ENCODE measurements at regions not wholly inside any gene's neighbourhood (a gene's known extent, or its start where the extent isn't known, plus 50 kb on each side); places are given as distances from the start of the nearest gene placed in this dataset.

DNA sequence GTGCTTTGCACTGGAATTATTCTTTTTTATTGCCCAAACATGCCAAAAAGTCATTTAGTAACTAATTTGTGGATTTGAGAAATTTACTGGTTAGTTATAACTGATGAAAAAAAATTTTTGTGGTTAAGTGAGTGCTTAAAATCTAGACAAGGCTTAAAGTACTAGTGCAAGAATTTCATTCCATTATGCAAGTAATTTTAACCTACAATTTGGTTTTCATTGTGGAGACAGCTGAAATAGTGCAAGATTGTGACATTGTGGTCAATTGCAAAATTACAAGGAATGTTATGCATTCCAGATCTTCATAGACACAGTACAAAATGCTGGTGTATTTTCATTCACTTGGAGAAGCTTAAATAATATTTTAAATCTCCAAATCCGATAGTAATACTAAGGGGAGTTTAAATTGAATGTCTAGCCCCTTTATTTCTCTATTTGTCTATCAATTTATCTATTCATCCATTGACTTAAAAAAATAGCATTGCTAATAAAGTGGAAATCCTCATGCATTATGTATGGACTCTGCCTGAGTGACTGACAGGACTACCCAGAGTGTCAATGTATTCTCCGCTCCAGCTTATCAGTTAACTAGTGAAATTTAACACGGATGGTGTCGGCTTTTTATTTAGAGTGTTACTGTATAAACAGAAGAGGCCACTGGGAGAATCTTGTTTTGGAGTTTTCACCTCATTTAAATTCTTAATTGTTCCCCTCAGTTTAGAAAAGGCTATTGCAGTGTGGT is 125.9 kb downstream of the ALX1 start:
- Mint-ChIP-seq H3K27ac (no peak overlapping the region), H3K4me3 (no peak overlapping the region), H3K4me1 (ENCODE audit: low read depth) (no peaks in the 10 kb centered on the region)

DNA sequence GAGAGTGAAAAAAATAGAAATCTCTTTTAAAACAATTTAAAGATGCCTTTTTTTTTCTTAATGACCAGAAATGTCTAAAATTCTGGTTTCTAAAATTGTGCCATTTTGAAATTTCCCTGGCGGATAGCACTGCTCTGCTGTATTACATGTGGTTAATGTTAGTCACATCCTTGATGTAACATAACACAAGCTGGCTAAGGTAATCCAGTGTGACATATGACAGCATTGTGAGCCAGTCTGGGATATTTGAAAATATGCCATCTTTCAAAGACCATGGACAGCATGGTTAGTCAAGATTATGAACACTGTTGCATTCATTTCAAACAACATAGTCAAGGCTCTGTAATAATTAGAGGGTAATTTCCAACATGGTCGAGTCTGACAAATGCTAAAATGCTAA is 133.2 kb downstream of the ALX1 start:
- H3K27ac Mint-ChIP-seq: no peak overlapping the region
- no peak for DNase-seq
- H3K36me3 Mint-ChIP-seq (ENCODE audit: low read depth): no peaks in the 10 kb centered on the region
- no peaks in the 10 kb centered on the region for H3K27me3 Mint-ChIP-seq (ENCODE audit: insufficient read depth)
- H3K4me1 Mint-ChIP-seq (ENCODE audit: low read depth): no peaks in the 10 kb centered on the region
- H3K9me3 Mint-ChIP-seq: peaks cover 8% of the 10 kb centered on the region; the same call in 1 of the 2 replicates
- no peak for TF ChIP-seq CTCF (IDR thresholded peaks at IDR 0.05)
- no peak overlapping the region for H3K4me3 Mint-ChIP-seq

More for the DNA sequence above, 125.9 kb downstream of the ALX1 start:
- no peaks in the 10 kb centered on the region; the same call in 1 of the 2 replicates for H3K27me3 Mint-ChIP-seq (ENCODE audit: insufficient read depth)
- no peaks in the 10 kb centered on the region for H3K36me3 Mint-ChIP-seq (ENCODE audit: low read depth)
- DNase-seq: peak; percentile 13
- H3K9me3 Mint-ChIP-seq: peaks cover 9% of the 10 kb centered on the region
- TF ChIP-seq CTCF (IDR thresholded peaks at IDR 0.05): no peak

- H3K27ac Mint-ChIP-seq: no peak overlapping the region
- no peak for DNase-seq
- H3K4me3 Mint-ChIP-seq: no peak overlapping the region
- H3K9me3 Mint-ChIP-seq: peaks cover 4% of the 10 kb centered on the region; the same call in 1 of the 2 replicates
- no peaks in the 10 kb centered on the region for H3K36me3 Mint-ChIP-seq (ENCODE audit: low read depth)
- no peak for TF ChIP-seq CTCF (IDR thresholded peaks at IDR 0.05)
- H3K27me3 Mint-ChIP-seq (ENCODE audit: insufficient read depth): peaks cover 2% of the 10 kb centered on the region; the same call in 1 of the 2 replicates
- H3K4me1 Mint-ChIP-seq (ENCODE audit: low read depth): no peaks in the 10 kb centered on the region
Measured at GRCh38 chr12:85422762-85423161, 142.7 kb downstream of the ALX1 start.

DNA sequence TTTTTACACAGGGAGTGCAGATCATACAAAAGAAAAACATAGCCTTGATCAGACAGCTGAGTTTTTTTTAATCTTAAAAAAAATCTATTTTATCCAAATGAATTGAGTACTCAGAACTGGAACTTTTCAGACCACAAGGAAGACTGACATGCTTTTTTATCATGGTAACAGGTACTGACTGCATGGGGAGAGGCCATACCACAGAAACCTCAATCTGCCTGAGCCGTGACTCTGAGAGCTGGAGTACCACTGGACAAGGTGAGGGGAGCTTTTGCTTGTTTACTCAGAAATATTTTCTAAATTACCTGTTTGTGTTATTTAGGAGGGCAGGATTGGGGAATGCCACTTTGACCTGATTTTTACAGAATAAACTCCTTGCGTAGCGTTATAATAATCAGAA is 143.9 kb downstream of the ALX1 start:
- no peaks in the 10 kb centered on the region for H3K36me3 Mint-ChIP-seq (ENCODE audit: low read depth)
- H3K4me3 Mint-ChIP-seq: no peak overlapping the region
- H3K9me3 Mint-ChIP-seq: peaks cover 4% of the 10 kb centered on the region; the same call in 1 of the 2 replicates
- DNase-seq: no peak
- H3K4me1 Mint-ChIP-seq (ENCODE audit: low read depth): no peaks in the 10 kb centered on the region
- no peak overlapping the region for H3K27ac Mint-ChIP-seq
- peaks cover 2% of the 10 kb centered on the region; the same call in 1 of the 2 replicates for H3K27me3 Mint-ChIP-seq (ENCODE audit: insufficient read depth)
- no peak for TF ChIP-seq CTCF (IDR thresholded peaks at IDR 0.05)

DNA sequence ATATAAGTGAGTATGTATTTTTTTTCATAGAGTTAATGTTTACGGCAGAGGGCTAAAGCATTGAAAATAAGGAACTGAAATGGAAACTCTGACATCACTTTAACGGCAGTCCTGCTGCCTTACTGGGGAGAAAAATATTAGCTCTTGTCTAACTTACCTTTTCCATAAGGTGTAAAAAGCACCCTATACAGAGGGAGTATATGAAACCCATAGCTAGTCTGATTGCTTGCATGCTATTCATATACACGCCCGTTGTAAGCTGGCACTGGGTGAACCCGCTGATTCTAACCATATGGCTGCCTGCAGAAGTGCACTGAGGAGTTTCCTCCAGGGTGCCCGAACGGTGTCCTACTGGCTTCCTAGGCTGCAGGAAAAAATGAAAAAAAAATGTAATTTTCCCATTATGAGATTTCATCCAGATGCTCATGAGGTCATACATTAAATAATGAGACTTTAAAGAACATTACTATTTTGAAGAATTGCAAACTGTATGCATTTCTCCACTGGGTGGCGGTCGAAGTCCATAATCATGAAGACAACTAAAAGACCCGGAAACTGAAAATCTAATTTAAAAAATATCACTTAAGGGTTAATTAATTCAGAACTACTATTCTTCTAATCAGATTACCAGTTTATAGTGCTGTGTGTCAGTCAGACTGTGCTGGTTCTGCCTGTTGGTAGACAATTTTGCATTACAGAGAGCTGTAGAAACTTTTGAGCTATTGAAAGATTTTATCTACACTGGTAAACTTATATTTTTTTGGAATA is 144.7 kb downstream of the ALX1 start:
- H3K27me3 Mint-ChIP-seq (ENCODE audit: insufficient read depth): peaks cover 2% of the 10 kb centered on the region; the same call in 1 of the 2 replicates
- peak; percentile 73 for TF ChIP-seq CTCF (IDR thresholded peaks at IDR 0.05)
- DNase-seq: no peak
- H3K27ac Mint-ChIP-seq: no peak overlapping the region
- H3K36me3 Mint-ChIP-seq (ENCODE audit: low read depth): no peaks in the 10 kb centered on the region
- no peaks in the 10 kb centered on the region for H3K4me1 Mint-ChIP-seq (ENCODE audit: low read depth)
- peaks cover 4% of the 10 kb centered on the region; the same call in 1 of the 2 replicates for H3K9me3 Mint-ChIP-seq
- no peak overlapping the region for H3K4me3 Mint-ChIP-seq

Data from HFFc6 (cell line).